D721Med (cell line): ENCODE measurements at regions not wholly inside any gene's neighbourhood (a gene's known extent, or its start where the extent isn't known, plus 50 kb on each side); places are given as distances from the start of the nearest gene placed in this dataset.

Experiments used
- DNase-seq: peaks from one replicate; pipeline ENCODE4 v3.0.0; 2011; ENCODE audit warnings: low spot score; ENCODE audit not compliant: insufficient read length
- FAIRE-seq: peaks from 2 replicates; lab custom pipeline; 2011; peaks lifted over from hg19 to GRCh38; lab: Jason Lieb, UNC
- TF ChIP-seq, protein P1 (sequence below): IDR thresholded peaks from 2 replicates; pipeline ENCODE4 v1.5.1; 2012; ENCODE audit warnings: mild to moderate bottlenecking, control low read depth; ENCODE audit not compliant: insufficient read depth; ENCODE audit errors: missing control alignments

DNA sequence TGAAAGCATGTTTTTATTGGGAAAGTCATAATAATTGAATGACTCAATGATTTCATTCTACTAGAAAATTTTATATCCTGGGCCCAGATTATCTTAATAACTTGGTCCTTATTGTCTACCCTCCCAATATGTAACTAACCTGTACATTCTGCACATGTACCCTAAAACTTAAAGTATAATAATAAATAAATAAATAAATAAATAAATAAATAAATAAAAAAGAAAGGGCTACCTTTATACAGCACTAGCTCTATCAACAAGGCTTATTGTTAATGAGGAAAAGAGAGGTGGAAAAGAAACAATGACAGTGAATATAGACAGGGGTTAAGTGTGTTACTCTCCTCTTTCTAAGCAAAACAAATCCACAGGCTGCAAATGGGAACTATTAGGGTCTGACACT, 83.6 kb downstream of the GRIN2B start:
- TF ChIP-seq, protein P1, sequence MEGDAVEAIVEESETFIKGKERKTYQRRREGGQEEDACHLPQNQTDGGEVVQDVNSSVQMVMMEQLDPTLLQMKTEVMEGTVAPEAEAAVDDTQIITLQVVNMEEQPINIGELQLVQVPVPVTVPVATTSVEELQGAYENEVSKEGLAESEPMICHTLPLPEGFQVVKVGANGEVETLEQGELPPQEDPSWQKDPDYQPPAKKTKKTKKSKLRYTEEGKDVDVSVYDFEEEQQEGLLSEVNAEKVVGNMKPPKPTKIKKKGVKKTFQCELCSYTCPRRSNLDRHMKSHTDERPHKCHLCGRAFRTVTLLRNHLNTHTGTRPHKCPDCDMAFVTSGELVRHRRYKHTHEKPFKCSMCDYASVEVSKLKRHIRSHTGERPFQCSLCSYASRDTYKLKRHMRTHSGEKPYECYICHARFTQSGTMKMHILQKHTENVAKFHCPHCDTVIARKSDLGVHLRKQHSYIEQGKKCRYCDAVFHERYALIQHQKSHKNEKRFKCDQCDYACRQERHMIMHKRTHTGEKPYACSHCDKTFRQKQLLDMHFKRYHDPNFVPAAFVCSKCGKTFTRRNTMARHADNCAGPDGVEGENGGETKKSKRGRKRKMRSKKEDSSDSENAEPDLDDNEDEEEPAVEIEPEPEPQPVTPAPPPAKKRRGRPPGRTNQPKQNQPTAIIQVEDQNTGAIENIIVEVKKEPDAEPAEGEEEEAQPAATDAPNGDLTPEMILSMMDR = no peak

DNA sequence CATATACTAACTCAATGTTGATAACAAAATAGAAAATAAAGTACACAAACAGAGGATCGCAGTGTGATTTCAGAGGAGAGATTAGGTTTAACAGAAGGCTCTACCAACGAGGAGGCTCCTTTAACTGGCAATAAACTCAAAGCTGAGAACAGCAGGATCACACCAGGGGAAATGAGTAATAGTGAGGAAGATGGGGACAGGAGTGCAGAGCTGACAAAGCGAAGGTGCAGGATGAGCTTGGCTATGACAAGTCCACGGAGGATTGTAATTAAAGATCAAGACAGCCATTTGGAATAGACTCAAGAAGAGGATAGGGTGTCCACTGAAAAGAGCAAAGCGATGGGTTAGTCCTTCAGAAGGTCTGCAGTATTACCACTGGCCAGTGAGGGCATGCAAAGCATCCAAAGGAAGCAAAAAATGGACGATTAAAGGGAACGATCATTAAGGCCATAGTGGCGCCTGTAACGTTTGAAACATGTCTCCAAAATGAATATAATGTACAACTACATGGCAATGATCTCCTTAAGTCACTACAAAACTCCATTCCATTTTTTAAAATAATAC, 85.3 kb downstream of the GRIN2B start:
- TF ChIP-seq, protein P1 = no peak
- DNase-seq (no peak), FAIRE-seq (no peak)

More for the DNA sequence above, 83.6 kb downstream of the GRIN2B start:
- FAIRE-seq = no peak
- no peak for DNase-seq

DNA sequence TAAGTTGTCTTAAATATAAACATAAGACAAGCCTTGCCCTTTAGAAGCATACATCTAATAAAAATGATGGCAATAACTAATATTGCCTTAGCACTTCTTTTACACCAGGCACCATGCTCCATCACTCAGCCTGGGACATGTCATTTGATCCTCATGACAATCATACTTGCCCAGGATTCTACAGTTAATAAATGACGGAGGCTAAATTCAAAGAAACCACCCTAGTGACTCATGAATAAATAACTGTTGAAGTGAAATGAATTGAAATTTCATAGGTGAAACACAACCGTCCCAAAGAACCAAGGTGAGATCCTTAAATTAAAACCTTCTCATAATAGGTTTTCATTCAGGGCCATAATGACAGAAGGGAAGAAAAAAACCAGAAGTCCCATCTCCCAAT, 89.5 kb downstream of the GRIN2B start:
- FAIRE-seq = no peak
- DNase-seq = no peak
- TF ChIP-seq, protein P1 = no peak

DNA sequence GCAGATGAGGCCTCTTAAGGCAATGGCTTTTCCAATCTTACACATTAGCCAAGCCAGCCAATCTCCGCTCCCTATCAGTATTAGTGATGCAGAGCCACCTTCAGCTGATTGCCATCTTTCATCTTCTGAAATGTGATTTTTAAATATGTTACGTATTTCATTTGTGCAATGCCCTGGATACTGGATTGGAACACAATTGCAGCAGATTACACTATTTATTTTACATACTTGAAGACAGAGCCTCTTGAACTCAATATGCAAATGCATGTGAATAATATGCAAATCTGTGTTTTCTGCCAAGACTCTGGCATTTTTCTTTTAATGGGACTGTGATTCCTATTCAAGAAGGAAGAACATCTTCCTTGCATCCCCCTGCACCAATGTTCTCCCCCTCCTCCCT, 90.5 kb downstream of the GRIN2B start:
- no peak for FAIRE-seq
- TF ChIP-seq, protein P1 = no peak
- no peak for DNase-seq

DNA sequence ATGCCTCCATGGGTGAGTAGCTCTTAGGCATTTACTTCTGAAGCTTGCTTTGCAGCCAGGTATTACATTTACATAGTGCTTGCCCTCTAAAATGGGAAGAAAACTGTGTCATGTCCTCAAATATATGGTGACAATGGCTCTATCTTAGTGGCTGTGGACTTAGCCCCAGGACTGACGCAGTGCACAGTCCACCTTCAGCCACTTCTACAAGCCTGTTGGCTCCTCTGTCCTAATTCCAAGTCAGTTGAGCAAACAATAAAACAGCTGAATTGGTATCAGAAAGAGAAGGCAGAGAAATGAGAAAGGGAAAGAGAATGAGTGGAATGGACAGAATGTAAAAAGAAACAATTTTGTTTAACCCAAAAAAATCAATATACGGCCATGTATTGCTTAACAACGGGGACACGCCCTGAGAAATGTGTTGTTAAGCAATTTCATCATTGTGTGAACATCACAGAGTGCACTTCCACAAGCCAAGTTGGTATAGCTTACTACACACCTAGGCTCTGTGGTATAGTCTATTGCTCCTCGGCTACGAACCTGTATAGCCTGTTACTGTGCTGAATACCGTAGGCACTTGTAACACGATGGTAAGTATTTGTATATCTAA, 93.5 kb downstream of the GRIN2B start:
- no peak for FAIRE-seq
- TF ChIP-seq, protein P1 = no peak
- no peak for DNase-seq

DNA sequence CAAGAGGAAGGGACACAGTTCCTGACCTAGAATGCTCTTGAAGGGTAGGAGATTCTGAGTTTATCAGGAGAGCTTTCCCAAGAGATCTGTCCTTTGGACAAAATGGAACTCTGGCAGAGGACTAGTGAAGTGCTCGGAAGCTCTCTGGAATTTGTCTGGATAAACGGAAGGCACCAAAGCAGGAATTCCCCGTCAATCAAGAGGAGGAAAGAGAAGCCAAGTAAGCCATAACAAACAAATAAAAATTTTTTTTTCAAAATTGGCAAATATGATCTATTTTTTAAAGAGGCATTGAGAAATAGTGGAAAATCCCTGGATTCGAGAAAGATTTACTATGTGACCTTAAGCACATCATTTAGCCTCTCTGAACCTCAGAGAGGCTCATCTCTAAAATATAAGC, 99.2 kb downstream of the GRIN2B start:
- DNase-seq (no peak), FAIRE-seq (no peak)
- TF ChIP-seq, protein P1 = no peak

DNA sequence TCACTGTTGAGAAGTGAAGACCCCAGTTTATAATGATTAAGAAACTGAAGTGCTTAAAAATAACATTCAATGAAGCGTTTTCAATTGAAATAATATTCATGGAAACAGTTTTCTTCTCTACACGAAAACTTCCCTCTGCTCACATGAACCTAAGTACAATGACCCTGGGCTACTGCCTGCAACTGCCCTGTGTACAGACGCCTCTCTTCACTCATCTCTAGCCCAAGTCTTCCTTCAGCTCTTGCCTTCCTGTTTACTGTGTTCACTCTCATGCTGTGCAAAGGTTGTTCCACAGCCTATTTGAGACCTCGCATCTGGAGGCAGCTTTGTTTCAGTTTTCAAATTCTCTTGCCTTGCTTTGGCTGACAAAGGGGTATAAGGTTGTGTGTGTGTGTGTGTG, 100.8 kb downstream of the GRIN2B start:
- no peak for FAIRE-seq
- TF ChIP-seq, protein P1 = no peak
- no peak for DNase-seq
